ENCODE measurements at regions not wholly inside any gene's neighbourhood (a gene's known extent, or its start where the extent isn't known, plus 50 kb on each side); places are given as distances from the start of the nearest gene placed in this dataset.

DNA sequence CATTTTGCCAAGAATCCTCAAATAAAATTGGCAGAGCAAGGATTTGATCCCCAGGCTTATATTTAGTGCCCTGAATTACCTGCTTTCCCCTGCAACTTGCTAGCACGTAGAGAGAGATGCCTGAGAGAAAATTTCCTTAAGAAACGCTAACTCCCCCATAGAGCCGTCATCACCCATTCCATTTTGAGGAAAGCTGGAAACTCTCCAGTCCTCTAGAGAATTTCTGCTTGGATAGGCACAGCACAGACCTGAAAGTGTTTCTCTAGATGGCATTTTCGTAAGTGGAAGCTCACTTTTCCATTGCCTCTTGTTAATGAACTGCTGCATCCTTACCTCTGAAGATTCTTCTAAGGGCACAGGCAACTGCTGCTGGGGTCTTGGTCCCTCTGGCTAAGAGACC lies 277.8 kb upstream of the SIX2 start:
- H3K36me3 ChIP-seq (ENCODE audit: control insufficient read depth in 5 of 5, insufficient read depth in 5 of 5, low read length in 5 of 5): no peaks in the 10 kb centered on the region
- no peak overlapping the region for H3K4me3 ChIP-seq (ENCODE audit: low read depth in 1 of 5, low read length in 5 of 5)
- no peak overlapping the region for H3K27ac ChIP-seq (ENCODE audit: low read depth, low read length)
- no peaks in the 10 kb centered on the region for H3K4me1 ChIP-seq (ENCODE audit: control insufficient read depth in 5 of 5, insufficient read depth in 5 of 5, low read length in 5 of 5)
- no peak overlapping the region for H3K9ac ChIP-seq (ENCODE audit: low read length in 5 of 5)
- H3K9me3 ChIP-seq (ENCODE audit: control insufficient read depth in 5 of 5, low read length in 5 of 5): peaks cover 0 to 3% (median 0%) of the 10 kb centered on the region in 5 donors
- peaks cover 0 to 6% (median 3%) of the 10 kb centered on the region in 5 donors for H3K27me3 ChIP-seq (ENCODE audit: control insufficient read depth in 5 of 5, insufficient read depth in 4 of 5, low read length in 5 of 5)

DNA sequence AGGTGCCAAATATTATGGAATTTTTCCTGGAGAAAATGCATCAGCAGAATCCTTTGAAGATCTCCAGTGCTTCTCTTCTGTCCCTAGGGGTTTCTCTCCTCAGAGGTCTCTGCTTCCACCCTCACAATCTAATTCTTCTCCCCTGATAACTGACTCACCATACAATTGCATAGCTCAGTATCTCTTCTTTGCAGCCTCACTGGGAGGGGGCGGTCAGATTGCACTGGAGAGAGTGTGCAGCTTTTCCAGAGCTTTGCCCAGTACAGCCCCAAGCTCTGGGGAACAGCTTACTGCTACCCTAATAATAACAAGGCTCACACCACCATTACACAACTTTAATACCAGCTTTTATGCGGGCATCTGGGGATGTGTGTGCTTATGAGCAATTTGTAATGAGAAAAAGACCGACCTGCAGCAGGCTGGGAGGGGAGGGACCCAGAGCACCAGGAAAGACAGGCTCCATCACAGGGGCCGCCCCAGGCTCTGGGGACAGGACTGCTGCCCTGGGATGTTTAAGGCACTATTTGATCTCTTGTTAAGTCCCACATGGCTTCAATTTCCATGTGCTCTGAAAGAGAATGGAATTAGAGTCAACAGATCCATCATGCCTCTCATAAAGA lies 276.6 kb upstream of the SIX2 start:
- Histone ChIP-seq H3K27me3 (ENCODE audit: control insufficient read depth in 5 of 5, insufficient read depth in 4 of 5, low read length in 5 of 5) (peaks cover 0 to 6% (median 2%) of the 10 kb centered on the region in 5 donors), H3K9me3 (ENCODE audit: control insufficient read depth in 5 of 5, low read length in 5 of 5) (peaks cover 0 to 3% (median 0%) of the 10 kb centered on the region in 5 donors), H3K36me3 (ENCODE audit: control insufficient read depth in 5 of 5, insufficient read depth in 5 of 5, low read length in 5 of 5) (no peaks in the 10 kb centered on the region), H3K4me1 (ENCODE audit: control insufficient read depth in 5 of 5, insufficient read depth in 5 of 5, low read length in 5 of 5) (no peaks in the 10 kb centered on the region), H3K27ac (ENCODE audit: low read depth, low read length) (no peak overlapping the region), H3K4me3 (ENCODE audit: low read depth in 1 of 5, low read length in 5 of 5) (no peak overlapping the region), H3K9ac (ENCODE audit: low read length in 5 of 5) (no peak overlapping the region)

GRCh38 chr2:45285311-45285710 lies 276.1 kb upstream of the SIX2 start:
- H3K4me1 ChIP-seq (ENCODE audit: control insufficient read depth in 5 of 5, insufficient read depth in 5 of 5, low read length in 5 of 5): no peaks in the 10 kb centered on the region
- no peaks in the 10 kb centered on the region for H3K36me3 ChIP-seq (ENCODE audit: control insufficient read depth in 5 of 5, insufficient read depth in 5 of 5, low read length in 5 of 5)
- peaks cover 0 to 3% (median 0%) of the 10 kb centered on the region in 5 donors for H3K9me3 ChIP-seq (ENCODE audit: control insufficient read depth in 5 of 5, low read length in 5 of 5)
- peaks cover 0 to 6% (median 3%) of the 10 kb centered on the region in 5 donors for H3K27me3 ChIP-seq (ENCODE audit: control insufficient read depth in 5 of 5, insufficient read depth in 4 of 5, low read length in 5 of 5)
- no peak overlapping the region for H3K27ac ChIP-seq (ENCODE audit: low read depth, low read length)
- H3K9ac ChIP-seq (ENCODE audit: low read length in 5 of 5): no peak overlapping the region
- H3K4me3 ChIP-seq (ENCODE audit: low read depth in 1 of 5, low read length in 5 of 5): no peak overlapping the region

- H3K36me3 ChIP-seq (ENCODE audit: control insufficient read depth in 5 of 5, insufficient read depth in 5 of 5, low read length in 5 of 5): no peaks in the 10 kb centered on the region
- H3K4me3 ChIP-seq (ENCODE audit: low read depth in 1 of 5, low read length in 5 of 5): no peak overlapping the region
- peaks cover 0 to 6% (median 3%) of the 10 kb centered on the region in 5 donors for H3K27me3 ChIP-seq (ENCODE audit: control insufficient read depth in 5 of 5, insufficient read depth in 4 of 5, low read length in 5 of 5)
- no peaks in the 10 kb centered on the region for H3K4me1 ChIP-seq (ENCODE audit: control insufficient read depth in 5 of 5, insufficient read depth in 5 of 5, low read length in 5 of 5)
- peaks cover 0 to 3% (median 0%) of the 10 kb centered on the region in 5 donors for H3K9me3 ChIP-seq (ENCODE audit: control insufficient read depth in 5 of 5, low read length in 5 of 5)
- H3K9ac ChIP-seq (ENCODE audit: low read length in 5 of 5): no peak overlapping the region
- no peak overlapping the region for H3K27ac ChIP-seq (ENCODE audit: low read depth, low read length)
These were observed 275.4 kb upstream of the SIX2 start for GRCh38 chr2:45284621-45284995.

DNA sequence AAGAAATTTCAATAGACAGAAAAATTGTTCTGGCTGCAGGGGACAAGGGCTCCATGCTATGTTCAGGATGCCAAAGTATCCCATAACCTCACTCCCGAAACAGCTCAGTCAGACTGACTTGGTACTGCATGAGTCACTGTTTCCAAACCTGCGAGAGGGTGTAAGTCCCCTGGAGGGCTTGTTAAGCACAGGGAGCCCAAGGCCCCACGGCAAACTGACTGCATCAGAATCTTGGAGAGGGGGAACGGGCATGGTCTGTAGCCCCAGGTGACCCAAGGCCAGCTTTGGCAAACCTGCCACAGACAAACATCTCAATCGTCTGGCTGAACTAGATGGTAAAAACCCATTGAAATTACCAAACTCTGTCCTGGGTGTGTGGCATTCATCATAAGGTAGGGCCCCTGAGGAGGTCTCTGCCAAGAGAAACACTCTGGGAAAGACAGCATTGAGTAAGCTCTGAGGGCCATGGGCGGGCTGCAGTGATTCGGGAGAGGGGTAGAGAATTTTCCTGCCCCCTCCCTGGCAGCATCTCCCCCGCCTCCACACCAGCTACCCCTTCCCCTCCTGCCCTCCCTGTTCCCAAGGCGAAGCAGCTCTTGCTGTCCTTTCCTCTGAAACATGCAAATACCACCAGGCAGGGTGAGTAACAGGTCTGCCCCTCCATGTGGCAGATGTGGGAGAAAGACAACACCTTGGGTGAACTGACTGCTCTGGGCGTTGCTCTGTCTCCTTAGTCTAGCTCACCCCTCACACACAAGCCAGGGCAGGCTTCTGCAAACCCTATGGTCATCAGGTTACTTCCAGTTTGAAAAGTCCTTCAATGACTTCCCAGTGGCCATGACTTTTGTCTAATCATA lies 274.7 kb upstream of the SIX2 start:
- Histone ChIP-seq H3K9me3 (ENCODE audit: control insufficient read depth in 5 of 5, low read length in 5 of 5) (peaks cover 0 to 3% (median 0%) of the 10 kb centered on the region in 5 donors), H3K36me3 (ENCODE audit: control insufficient read depth in 5 of 5, insufficient read depth in 5 of 5, low read length in 5 of 5) (no peaks in the 10 kb centered on the region), H3K4me1 (ENCODE audit: control insufficient read depth in 5 of 5, insufficient read depth in 5 of 5, low read length in 5 of 5) (no peaks in the 10 kb centered on the region), H3K4me3 (ENCODE audit: low read depth in 1 of 5, low read length in 5 of 5) (no peak overlapping the region), H3K27ac (ENCODE audit: low read depth, low read length) (no peak overlapping the region), H3K9ac (ENCODE audit: low read length in 5 of 5) (no peak overlapping the region), H3K27me3 (ENCODE audit: control insufficient read depth in 5 of 5, insufficient read depth in 4 of 5, low read length in 5 of 5) (peaks cover 0 to 6% (median 3%) of the 10 kb centered on the region in 5 donors)

DNA sequence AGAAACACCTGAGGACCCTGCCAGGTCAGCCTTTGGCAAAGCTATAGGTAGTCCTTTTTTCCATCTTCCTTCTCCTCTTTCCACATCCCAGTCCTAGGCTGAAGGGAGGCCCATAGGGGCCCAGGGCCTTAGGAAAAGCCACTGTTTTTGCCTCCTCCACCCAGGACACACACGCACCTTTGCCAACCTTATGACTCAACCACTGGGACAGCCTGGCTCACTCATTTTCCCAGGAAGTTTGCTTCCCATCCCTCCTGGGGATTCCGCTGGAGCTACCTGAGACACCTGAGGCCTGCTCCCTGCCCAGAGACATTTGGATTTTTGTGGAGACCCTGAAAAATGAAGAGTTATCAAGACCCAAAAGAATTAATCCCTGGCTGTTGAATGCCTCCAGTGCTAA lies 273.4 kb upstream of the SIX2 start:
- Histone ChIP-seq H3K4me1 (ENCODE audit: control insufficient read depth in 5 of 5, insufficient read depth in 5 of 5, low read length in 5 of 5) (no peaks in the 10 kb centered on the region), H3K36me3 (ENCODE audit: control insufficient read depth in 5 of 5, insufficient read depth in 5 of 5, low read length in 5 of 5) (no peaks in the 10 kb centered on the region), H3K9me3 (ENCODE audit: control insufficient read depth in 5 of 5, low read length in 5 of 5) (peaks cover 0 to 3% (median 0%) of the 10 kb centered on the region in 5 donors), H3K27me3 (ENCODE audit: control insufficient read depth in 5 of 5, insufficient read depth in 4 of 5, low read length in 5 of 5) (peaks cover 0 to 6% (median 3%) of the 10 kb centered on the region in 5 donors), H3K4me3 (ENCODE audit: low read depth in 1 of 5, low read length in 5 of 5) (no peak overlapping the region), H3K27ac (ENCODE audit: low read depth, low read length) (no peak overlapping the region), H3K9ac (ENCODE audit: low read length in 5 of 5) (no peak overlapping the region)

GRCh38 chr2:45281311-45281710 lies 272.1 kb upstream of the SIX2 start:
- H3K9ac ChIP-seq (ENCODE audit: low read length in 5 of 5): no peak overlapping the region

DNA sequence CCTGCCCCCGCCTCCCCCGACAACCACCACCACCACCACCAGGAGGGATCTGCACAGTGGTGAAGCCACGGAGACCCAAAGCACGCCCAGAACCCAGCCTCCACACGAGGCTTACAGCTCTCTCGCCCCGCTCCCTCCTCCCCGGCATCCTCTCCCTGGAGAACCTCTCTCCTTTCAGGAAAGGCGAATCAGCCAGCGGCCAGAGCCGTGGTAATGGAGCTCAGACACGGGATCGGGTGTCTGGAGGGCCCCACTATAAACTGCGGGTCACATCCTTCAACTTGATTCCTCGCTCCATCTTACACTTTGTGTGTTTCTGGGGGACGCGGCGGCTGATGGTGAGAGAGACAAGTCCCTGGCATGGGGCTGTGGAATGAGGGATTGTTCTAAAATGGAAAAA lies 271.5 kb upstream of the SIX2 start:
- no peak overlapping the region for H3K27ac ChIP-seq (ENCODE audit: low read depth, low read length)
- H3K9me3 ChIP-seq (ENCODE audit: control insufficient read depth in 5 of 5, low read length in 5 of 5): peaks cover 0 to 3% (median 0%) of the 10 kb centered on the region in 5 donors
- peaks cover 0 to 3% (median 0%) of the 10 kb centered on the region in 5 donors for H3K27me3 ChIP-seq (ENCODE audit: control insufficient read depth in 5 of 5, insufficient read depth in 4 of 5, low read length in 5 of 5)
- H3K9ac ChIP-seq (ENCODE audit: low read length in 5 of 5): no peak overlapping the region
- H3K4me1 ChIP-seq (ENCODE audit: control insufficient read depth in 5 of 5, insufficient read depth in 5 of 5, low read length in 5 of 5): no peaks in the 10 kb centered on the region
- H3K36me3 ChIP-seq (ENCODE audit: control insufficient read depth in 5 of 5, insufficient read depth in 5 of 5, low read length in 5 of 5): no peaks in the 10 kb centered on the region
- H3K4me3 ChIP-seq (ENCODE audit: low read depth in 1 of 5, low read length in 5 of 5): no peak overlapping the region

More at GRCh38 chr2:45281311-45281710, 272.1 kb upstream of the SIX2 start:
- Histone ChIP-seq H3K9me3 (ENCODE audit: control insufficient read depth in 5 of 5, low read length in 5 of 5) (peaks cover 0 to 3% (median 0%) of the 10 kb centered on the region in 5 donors), H3K27ac (ENCODE audit: low read depth, low read length) (no peak overlapping the region), H3K36me3 (ENCODE audit: control insufficient read depth in 5 of 5, insufficient read depth in 5 of 5, low read length in 5 of 5) (no peaks in the 10 kb centered on the region), H3K4me3 (ENCODE audit: low read depth in 1 of 5, low read length in 5 of 5) (no peak overlapping the region), H3K27me3 (ENCODE audit: control insufficient read depth in 5 of 5, insufficient read depth in 4 of 5, low read length in 5 of 5) (peaks cover 0 to 3% (median 0%) of the 10 kb centered on the region in 5 donors), H3K4me1 (ENCODE audit: control insufficient read depth in 5 of 5, insufficient read depth in 5 of 5, low read length in 5 of 5) (no peaks in the 10 kb centered on the region)

- Histone ChIP-seq H3K27ac (ENCODE audit: low read depth, low read length) (no peak overlapping the region), H3K9me3 (ENCODE audit: control insufficient read depth in 5 of 5, low read length in 5 of 5) (peaks cover 0 to 1% (median 0%) of the 10 kb centered on the region in 5 donors), H3K27me3 (ENCODE audit: control insufficient read depth in 5 of 5, insufficient read depth in 4 of 5, low read length in 5 of 5) (peaks cover 0 to 3% (median 0%) of the 10 kb centered on the region in 5 donors), H3K36me3 (ENCODE audit: control insufficient read depth in 5 of 5, insufficient read depth in 5 of 5, low read length in 5 of 5) (no peaks in the 10 kb centered on the region), H3K9ac (ENCODE audit: low read length in 5 of 5) (no peak overlapping the region), H3K4me1 (ENCODE audit: control insufficient read depth in 5 of 5, insufficient read depth in 5 of 5, low read length in 5 of 5) (no peaks in the 10 kb centered on the region), H3K4me3 (ENCODE audit: low read depth in 1 of 5, low read length in 5 of 5) (no peak overlapping the region)
These were observed 270.1 kb upstream of the SIX2 start for GRCh38 chr2:45279356-45279755.
